Liver (tissue), 8 donors: ENCODE measurements at regions not wholly inside any gene's neighbourhood (a gene's known extent, or its start where the extent isn't known, plus 50 kb on each side); places are given as distances from the start of the nearest gene placed in this dataset.

Source experiments
- DNase-seq: peaks from one replicate; pipeline ENCODE4 v3.0.0-alpha.2; 2017; ENCODE audit warnings: low spot score
- H3K27ac ChIP-seq, 2 donors: one replicate each; pipeline ENCODE4 v1.7.0; 2013; ENCODE audit warnings: inconsistent platforms in 2 of 2, low read length in 2 of 2, control low read depth in 1 of 2, low read depth in 1 of 2, mild to moderate bottlenecking in 1 of 2
- H3K27me3 ChIP-seq, 4 donors: one replicate each; pipeline versions ENCODE4 v1.6.1 to v1.7.0; 2013; ENCODE audit warnings: low read length in 3 of 4, inconsistent platforms in 1 of 4, mild to moderate bottlenecking in 1 of 4, moderate library complexity in 1 of 4; ENCODE audit not compliant: control insufficient read depth in 4 of 4, insufficient read depth in 4 of 4
- H3K36me3 ChIP-seq, 4 donors: one replicate each; pipeline versions ENCODE4 v1.6.1 to v1.7.0; 2013; ENCODE audit warnings: low read length in 3 of 4, mild to moderate bottlenecking in 3 of 4, low read depth in 1 of 4, moderate library complexity in 1 of 4; ENCODE audit not compliant: control insufficient read depth in 4 of 4, insufficient read depth in 3 of 4
- H3K4me1 ChIP-seq, 4 donors: one replicate each; pipeline versions ENCODE4 v1.6.1 to v1.7.0; 2013; ENCODE audit warnings: low read length in 3 of 4, mild to moderate bottlenecking in 3 of 4, moderate library complexity in 1 of 4; ENCODE audit not compliant: control insufficient read depth in 4 of 4, insufficient read depth in 4 of 4
- H3K4me3 ChIP-seq, 3 donors: one replicate each; pipeline versions ENCODE4 v1.6.1 to v1.7.0; 2013; ENCODE audit warnings: low read length in 3 of 3, control low read depth in 1 of 3, low read depth in 1 of 3, mild to moderate bottlenecking in 1 of 3
- H3K9ac ChIP-seq, 2 donors: one replicate each; pipeline ENCODE4 v1.7.0; 2013; ENCODE audit warnings: low read length in 2 of 2, mild to moderate bottlenecking in 2 of 2, moderate library complexity in 2 of 2, control low read depth in 1 of 2, low read depth in 1 of 2
- H3K9me3 ChIP-seq, 4 donors: one replicate each; pipeline versions ENCODE4 v1.6.1 to v1.7.0; 2013; ENCODE audit warnings: low read length in 3 of 4; ENCODE audit not compliant: control insufficient read depth in 4 of 4
- EGR1 ChIP-seq, 2 donors: IDR thresholded peaks; 2 replicates each; pipeline ENCODE4 v1.6.1; 2016 to 2018; ENCODE audit warnings: antibody characterized with exemption in 2 of 2, low read depth in 2 of 2
- FOXA1 ChIP-seq: IDR thresholded peaks from 2 replicates; pipeline ENCODE4 v1.6.1; 2016; ENCODE audit warnings: antibody characterized with exemption
- FOXA2 ChIP-seq: IDR thresholded peaks from 2 replicates; pipeline ENCODE4 v1.6.1; 2016; ENCODE audit warnings: antibody characterized with exemption
- GABPA ChIP-seq, 2 donors: IDR thresholded peaks in 1 of 2; conservative IDR thresholded peaks in 1 of 2; 2 replicates each; pipeline ENCODE4 v1.6.1; 2016; ENCODE audit warnings: antibody characterized with exemption in 2 of 2, mild to moderate bottlenecking in 1 of 2, moderate library complexity in 1 of 2
- HNF4A ChIP-seq, 2 donors: conservative IDR thresholded peaks; 2 replicates each; pipeline ENCODE4 v1.6.1; 2016; ENCODE audit warnings: antibody characterized with exemption in 2 of 2, mild to moderate bottlenecking in 2 of 2
- JUND ChIP-seq, 2 donors: IDR thresholded peaks; 2 replicates each; pipeline ENCODE4 v1.6.1; 2016; ENCODE audit warnings: antibody characterized with exemption in 2 of 2
- RXRA ChIP-seq, 2 donors: IDR thresholded peaks; 2 replicates each; pipeline ENCODE4 v1.6.1; 2017 to 2018; ENCODE audit warnings: antibody characterized with exemption in 2 of 2, mild to moderate bottlenecking in 1 of 2
- TAF1 ChIP-seq: conservative IDR thresholded peaks from 2 replicates; pipeline ENCODE4 v1.6.1; 2016; ENCODE audit warnings: antibody characterized with exemption, mild to moderate bottlenecking
- YY1 ChIP-seq: IDR thresholded peaks from 2 replicates; pipeline ENCODE4 v1.6.1; 2016; ENCODE audit warnings: antibody characterized with exemption, mild to moderate bottlenecking
- WGBS: extraction: QIAGEN DNeasy Blood & Tissue Kit; methylation state at CpG from one replicate; pipeline ENCODE4 v1.1.7; 2013; 5-methylcytosine and 5-hydroxymethylcytosine counted together
- TF ChIP-seq, protein P1 (sequence below): IDR thresholded peaks from 2 replicates; pipeline ENCODE4 v1.6.1; 2016; ENCODE audit warnings: antibody characterized with exemption
- TF ChIP-seq, protein P2 (sequence below): IDR thresholded peaks from 2 replicates; pipeline ENCODE4 v1.6.1; 2016; ENCODE audit warnings: antibody characterized with exemption
- TF ChIP-seq, protein P3 (sequence below): fragments of 150-350 bp; IDR thresholded peaks from 2 replicates; pipeline ENCODE4 v1.5.1; 2017; ENCODE audit warnings: improper control_type of control experiment, low read depth, low read length; ENCODE audit not compliant: missing input control
- TF ChIP-seq, protein P4 (sequence below): IDR thresholded peaks from 2 replicates; pipeline ENCODE4 v1.6.1; 2016; ENCODE audit warnings: antibody characterized with exemption, mild to moderate bottlenecking
- TF ChIP-seq, protein P5 (sequence below): IDR thresholded peaks from 2 replicates; pipeline ENCODE4 v1.6.1; 2016; ENCODE audit warnings: antibody characterized with exemption
- donor health status: healthy.
- donor health status: healthy.
- donor health status: healthy.
- donor health status: healthy.
- donor health status: healthy.

DNA sequence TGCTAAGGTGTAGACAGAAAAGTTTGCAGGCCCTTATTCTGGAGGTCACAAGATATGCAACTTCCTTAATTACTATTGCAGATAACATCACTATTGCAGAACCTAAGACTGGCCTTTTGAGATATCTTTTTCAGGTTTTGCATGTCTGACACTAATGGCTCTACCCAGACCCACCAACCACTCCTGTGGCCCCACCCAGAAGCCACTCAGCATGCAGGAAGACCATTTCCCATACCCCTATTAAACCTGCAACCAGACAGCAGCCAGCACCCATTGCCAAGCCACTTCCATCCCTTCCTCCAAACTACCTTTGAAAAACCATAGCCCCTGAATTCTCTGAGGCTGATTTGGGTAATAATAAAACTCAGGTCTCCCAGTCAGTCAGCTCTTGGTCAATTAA, 297.6 kb downstream of the SLITRK6 start:
- Histone ChIP-seq H3K9ac (no peak overlapping the region), H3K36me3 (no peaks in the 10 kb centered on the region), H3K27ac (no peak overlapping the region), H3K27me3 (no peaks in the 10 kb centered on the region), H3K9me3 (no peaks in the 10 kb centered on the region), H3K4me3 (no peak overlapping the region), H3K4me1 (no peaks in the 10 kb centered on the region)
- TF ChIP-seq FOXA1 (no peak), YY1 (no peak), RXRA (IDR thresholded peaks at IDR 0.05) (no peak), HNF4A (conservative IDR thresholded peaks at IDR 0.05) (no peak), GABPA (IDR thresholded peaks at IDR 0.05 in 1 of 2, conservative IDR thresholded peaks at IDR 0.05 in 1 of 2) (no peak), FOXA2 (no peak), EGR1 (IDR thresholded peaks at IDR 0.05; ENCODE audit: low read depth in 2 of 2) (no peak), JUND (IDR thresholded peaks at IDR 0.05) (no peak)
- TF ChIP-seq, protein P1, sequence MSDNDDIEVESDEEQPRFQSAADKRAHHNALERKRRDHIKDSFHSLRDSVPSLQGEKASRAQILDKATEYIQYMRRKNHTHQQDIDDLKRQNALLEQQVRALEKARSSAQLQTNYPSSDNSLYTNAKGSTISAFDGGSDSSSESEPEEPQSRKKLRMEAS: no peak
- TF ChIP-seq, protein P2, sequence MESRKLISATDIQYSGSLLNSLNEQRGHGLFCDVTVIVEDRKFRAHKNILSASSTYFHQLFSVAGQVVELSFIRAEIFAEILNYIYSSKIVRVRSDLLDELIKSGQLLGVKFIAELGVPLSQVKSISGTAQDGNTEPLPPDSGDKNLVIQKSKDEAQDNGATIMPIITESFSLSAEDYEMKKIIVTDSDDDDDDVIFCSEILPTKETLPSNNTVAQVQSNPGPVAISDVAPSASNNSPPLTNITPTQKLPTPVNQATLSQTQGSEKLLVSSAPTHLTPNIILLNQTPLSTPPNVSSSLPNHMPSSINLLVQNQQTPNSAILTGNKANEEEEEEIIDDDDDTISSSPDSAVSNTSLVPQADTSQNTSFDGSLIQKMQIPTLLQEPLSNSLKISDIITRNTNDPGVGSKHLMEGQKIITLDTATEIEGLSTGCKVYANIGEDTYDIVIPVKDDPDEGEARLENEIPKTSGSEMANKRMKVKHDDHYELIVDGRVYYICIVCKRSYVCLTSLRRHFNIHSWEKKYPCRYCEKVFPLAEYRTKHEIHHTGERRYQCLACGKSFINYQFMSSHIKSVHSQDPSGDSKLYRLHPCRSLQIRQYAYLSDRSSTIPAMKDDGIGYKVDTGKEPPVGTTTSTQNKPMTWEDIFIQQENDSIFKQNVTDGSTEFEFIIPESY: no peak
- TF ChIP-seq, protein P3, sequence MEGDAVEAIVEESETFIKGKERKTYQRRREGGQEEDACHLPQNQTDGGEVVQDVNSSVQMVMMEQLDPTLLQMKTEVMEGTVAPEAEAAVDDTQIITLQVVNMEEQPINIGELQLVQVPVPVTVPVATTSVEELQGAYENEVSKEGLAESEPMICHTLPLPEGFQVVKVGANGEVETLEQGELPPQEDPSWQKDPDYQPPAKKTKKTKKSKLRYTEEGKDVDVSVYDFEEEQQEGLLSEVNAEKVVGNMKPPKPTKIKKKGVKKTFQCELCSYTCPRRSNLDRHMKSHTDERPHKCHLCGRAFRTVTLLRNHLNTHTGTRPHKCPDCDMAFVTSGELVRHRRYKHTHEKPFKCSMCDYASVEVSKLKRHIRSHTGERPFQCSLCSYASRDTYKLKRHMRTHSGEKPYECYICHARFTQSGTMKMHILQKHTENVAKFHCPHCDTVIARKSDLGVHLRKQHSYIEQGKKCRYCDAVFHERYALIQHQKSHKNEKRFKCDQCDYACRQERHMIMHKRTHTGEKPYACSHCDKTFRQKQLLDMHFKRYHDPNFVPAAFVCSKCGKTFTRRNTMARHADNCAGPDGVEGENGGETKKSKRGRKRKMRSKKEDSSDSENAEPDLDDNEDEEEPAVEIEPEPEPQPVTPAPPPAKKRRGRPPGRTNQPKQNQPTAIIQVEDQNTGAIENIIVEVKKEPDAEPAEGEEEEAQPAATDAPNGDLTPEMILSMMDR: no peak
- TF ChIP-seq, protein P4, sequence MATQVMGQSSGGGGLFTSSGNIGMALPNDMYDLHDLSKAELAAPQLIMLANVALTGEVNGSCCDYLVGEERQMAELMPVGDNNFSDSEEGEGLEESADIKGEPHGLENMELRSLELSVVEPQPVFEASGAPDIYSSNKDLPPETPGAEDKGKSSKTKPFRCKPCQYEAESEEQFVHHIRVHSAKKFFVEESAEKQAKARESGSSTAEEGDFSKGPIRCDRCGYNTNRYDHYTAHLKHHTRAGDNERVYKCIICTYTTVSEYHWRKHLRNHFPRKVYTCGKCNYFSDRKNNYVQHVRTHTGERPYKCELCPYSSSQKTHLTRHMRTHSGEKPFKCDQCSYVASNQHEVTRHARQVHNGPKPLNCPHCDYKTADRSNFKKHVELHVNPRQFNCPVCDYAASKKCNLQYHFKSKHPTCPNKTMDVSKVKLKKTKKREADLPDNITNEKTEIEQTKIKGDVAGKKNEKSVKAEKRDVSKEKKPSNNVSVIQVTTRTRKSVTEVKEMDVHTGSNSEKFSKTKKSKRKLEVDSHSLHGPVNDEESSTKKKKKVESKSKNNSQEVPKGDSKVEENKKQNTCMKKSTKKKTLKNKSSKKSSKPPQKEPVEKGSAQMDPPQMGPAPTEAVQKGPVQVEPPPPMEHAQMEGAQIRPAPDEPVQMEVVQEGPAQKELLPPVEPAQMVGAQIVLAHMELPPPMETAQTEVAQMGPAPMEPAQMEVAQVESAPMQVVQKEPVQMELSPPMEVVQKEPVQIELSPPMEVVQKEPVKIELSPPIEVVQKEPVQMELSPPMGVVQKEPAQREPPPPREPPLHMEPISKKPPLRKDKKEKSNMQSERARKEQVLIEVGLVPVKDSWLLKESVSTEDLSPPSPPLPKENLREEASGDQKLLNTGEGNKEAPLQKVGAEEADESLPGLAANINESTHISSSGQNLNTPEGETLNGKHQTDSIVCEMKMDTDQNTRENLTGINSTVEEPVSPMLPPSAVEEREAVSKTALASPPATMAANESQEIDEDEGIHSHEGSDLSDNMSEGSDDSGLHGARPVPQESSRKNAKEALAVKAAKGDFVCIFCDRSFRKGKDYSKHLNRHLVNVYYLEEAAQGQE: no peak
- DNase-seq: no peak

DNA sequence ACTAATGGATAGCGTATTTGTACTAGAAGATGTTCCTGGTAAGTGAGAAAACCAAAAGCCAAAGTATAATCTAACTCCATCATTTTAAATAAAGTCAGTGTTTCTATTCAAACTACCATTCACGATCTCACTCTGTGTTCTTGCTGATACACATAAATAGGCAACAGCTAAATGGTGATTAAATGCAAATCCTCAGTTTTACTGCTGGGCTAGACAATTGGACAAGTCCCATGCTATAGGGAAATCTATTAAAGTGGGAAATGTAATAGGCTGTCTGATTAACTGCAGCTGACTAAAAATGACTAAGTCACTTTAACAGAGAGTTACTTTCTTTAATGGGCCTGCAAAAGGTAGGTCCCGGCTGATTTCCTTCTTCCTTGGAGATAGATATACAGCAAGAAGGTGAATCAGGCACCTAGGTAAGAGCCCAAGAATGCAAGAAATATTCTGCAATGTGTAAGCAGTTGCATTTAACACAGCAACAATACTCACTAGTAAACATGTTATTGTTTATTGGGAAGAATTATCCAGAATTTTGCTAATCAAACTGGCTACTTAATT, 298.4 kb downstream of the SLITRK6 start:
- H3K4me3 ChIP-seq: no peak overlapping the region
- no peak overlapping the region for H3K27ac ChIP-seq
- H3K9me3 ChIP-seq: no peaks in the 10 kb centered on the region
- H3K36me3 ChIP-seq: no peaks in the 10 kb centered on the region
- 68% methylated on average over 3 of the region's 3 CpGs for WGBS
- H3K9ac ChIP-seq: no peak overlapping the region
- DNase-seq: no peak
- H3K27me3 ChIP-seq: no peaks in the 10 kb centered on the region
- no peaks in the 10 kb centered on the region for H3K4me1 ChIP-seq
- TF ChIP-seq JUND (IDR thresholded peaks at IDR 0.05): no peak
- no peak for TF ChIP-seq GABPA (IDR thresholded peaks at IDR 0.05 in 1 of 2, conservative IDR thresholded peaks at IDR 0.05 in 1 of 2)
- TF ChIP-seq, protein P2: no peak
- TF ChIP-seq, protein P5, sequence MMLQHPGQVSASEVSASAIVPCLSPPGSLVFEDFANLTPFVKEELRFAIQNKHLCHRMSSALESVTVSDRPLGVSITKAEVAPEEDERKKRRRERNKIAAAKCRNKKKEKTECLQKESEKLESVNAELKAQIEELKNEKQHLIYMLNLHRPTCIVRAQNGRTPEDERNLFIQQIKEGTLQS: no peak
- TF ChIP-seq, protein P4: no peak
- no peak for TF ChIP-seq TAF1
- no peak for TF ChIP-seq EGR1 (IDR thresholded peaks at IDR 0.05; ENCODE audit: low read depth in 2 of 2)
- TF ChIP-seq, protein P3: no peak
- TF ChIP-seq RXRA (IDR thresholded peaks at IDR 0.05): no peak
